C4-2B (cell line): ENCODE measurements at regions not wholly inside any gene's neighbourhood (a gene's known extent, or its start where the extent isn't known, plus 50 kb on each side); places are given as distances from the start of the nearest gene placed in this dataset.

Source experiments
- ZFX ChIP-seq: fragments of 450-650 bp; IDR thresholded peaks from 2 replicates; pipeline ENCODE4 v1.6.1; 2017
- TF ChIP-seq, protein P1 (sequence below): fragments of 450-650 bp; conservative IDR thresholded peaks from 2 replicates; pipeline ENCODE4 v1.5.1; 2017; ENCODE audit warnings: mild to moderate bottlenecking

DNA sequence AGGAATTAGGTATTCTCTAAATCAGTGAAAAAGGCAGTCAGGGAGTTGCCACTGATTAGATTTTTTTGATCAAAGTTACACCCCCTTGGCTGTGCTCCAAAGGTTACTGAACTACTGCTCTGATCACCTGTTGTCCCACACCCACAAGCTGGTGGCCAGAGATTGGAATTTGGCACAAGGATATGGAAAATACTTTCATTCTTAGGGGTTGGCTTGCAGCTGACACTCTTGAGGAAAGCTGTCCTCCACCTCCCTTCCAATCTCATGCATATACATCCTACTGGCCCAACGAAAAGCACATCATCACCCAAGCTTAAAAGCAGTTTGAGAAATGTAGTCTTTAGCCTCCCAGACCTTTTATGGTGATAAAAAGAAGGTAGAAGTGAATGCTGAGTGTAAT lies 329.5 kb upstream of the CHAC2 start:
- TF ChIP-seq, protein P1, sequence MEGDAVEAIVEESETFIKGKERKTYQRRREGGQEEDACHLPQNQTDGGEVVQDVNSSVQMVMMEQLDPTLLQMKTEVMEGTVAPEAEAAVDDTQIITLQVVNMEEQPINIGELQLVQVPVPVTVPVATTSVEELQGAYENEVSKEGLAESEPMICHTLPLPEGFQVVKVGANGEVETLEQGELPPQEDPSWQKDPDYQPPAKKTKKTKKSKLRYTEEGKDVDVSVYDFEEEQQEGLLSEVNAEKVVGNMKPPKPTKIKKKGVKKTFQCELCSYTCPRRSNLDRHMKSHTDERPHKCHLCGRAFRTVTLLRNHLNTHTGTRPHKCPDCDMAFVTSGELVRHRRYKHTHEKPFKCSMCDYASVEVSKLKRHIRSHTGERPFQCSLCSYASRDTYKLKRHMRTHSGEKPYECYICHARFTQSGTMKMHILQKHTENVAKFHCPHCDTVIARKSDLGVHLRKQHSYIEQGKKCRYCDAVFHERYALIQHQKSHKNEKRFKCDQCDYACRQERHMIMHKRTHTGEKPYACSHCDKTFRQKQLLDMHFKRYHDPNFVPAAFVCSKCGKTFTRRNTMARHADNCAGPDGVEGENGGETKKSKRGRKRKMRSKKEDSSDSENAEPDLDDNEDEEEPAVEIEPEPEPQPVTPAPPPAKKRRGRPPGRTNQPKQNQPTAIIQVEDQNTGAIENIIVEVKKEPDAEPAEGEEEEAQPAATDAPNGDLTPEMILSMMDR, result no peak
- no peak for TF ChIP-seq ZFX
